SK-N-SH treated with all-trans-retinoic acid at 6 μM for 48 hours (cell line): ENCODE measurements at regions not wholly inside any gene's neighbourhood (a gene's known extent, or its start where the extent isn't known, plus 50 kb on each side); places are given as distances from the start of the nearest gene placed in this dataset.

Experiments used
- CREB5 ChIP-seq: fragments of 250-450 bp; sonication (Bioruptor Pico); IDR thresholded peaks from 2 replicates; pipeline ENCODE4 v1.5.1; 2020; ENCODE audit warnings: low read depth, mild to moderate bottlenecking, moderate library complexity
- ESRRG ChIP-seq: fragments of 250-450 bp; sonication (Bioruptor Pico); IDR thresholded peaks from 2 replicates; pipeline ENCODE4 v1.6.1; 2021; ENCODE audit warnings: mild to moderate bottlenecking
- ISL1 ChIP-seq: fragments of 250-450 bp; sonication (Bioruptor Pico); IDR thresholded peaks from 2 replicates; pipeline ENCODE4 v2.1.2; 2022; ENCODE audit warnings: mild to moderate bottlenecking, moderate library complexity
- PATZ1 ChIP-seq: fragments of 250-450 bp; sonication (Bioruptor Pico); IDR thresholded peaks from 2 replicates; pipeline ENCODE4 v1.8.0; 2020; ENCODE audit warnings: mild to moderate bottlenecking, moderate library complexity, borderline replicate concordance
- RARB ChIP-seq: fragments of 250-450 bp; sonication (Bioruptor Pico); IDR thresholded peaks from 2 replicates; pipeline ENCODE4 v1.8.0; 2021; ENCODE audit warnings: mild to moderate bottlenecking, moderate library complexity
- TCF4 ChIP-seq: fragments of 250-450 bp; sonication (Bioruptor Pico); IDR thresholded peaks from 2 replicates; pipeline ENCODE4 v1.8.0; 2021; ENCODE audit warnings: mild to moderate bottlenecking, moderate library complexity, borderline replicate concordance
- TOX ChIP-seq: fragments of 250-450 bp; sonication (Bioruptor Pico); IDR thresholded peaks from 2 replicates; pipeline ENCODE4 v1.8.0; 2021; ENCODE audit warnings: mild to moderate bottlenecking, moderate library complexity, borderline replicate concordance
- TSHZ2 ChIP-seq: fragments of 250-450 bp; sonication (Bioruptor Pico); IDR thresholded peaks from 2 replicates; pipeline ENCODE4 v1.5.0; 2020; ENCODE audit warnings: mild to moderate bottlenecking, moderate library complexity
- ZC3H10 ChIP-seq: fragments of 250-450 bp; sonication (Bioruptor Pico); IDR thresholded peaks from 2 replicates; pipeline ENCODE4 v1.5.1; 2021; ENCODE audit warnings: mild to moderate bottlenecking, moderate library complexity
- ZNF70 ChIP-seq: fragments of 450-650 bp; formaldehyde crosslinking; IDR thresholded peaks from 2 replicates; pipeline ENCODE4 v1.5.0; 2020; ENCODE audit warnings: mild to moderate bottlenecking, moderate library complexity

GRCh38 chr15:31444844-31445243 is 118.2 kb downstream of the KLF13 start:
- TF ChIP-seq ISL1 (CRISPR knock-in tag) (no peak), PATZ1 (CRISPR knock-in tag) (no peak), ZC3H10 (no peak), ESRRG (CRISPR knock-in tag) (no peak), TCF4 (CRISPR knock-in tag) (no peak), CREB5 (CRISPR knock-in tag) (no peak), TSHZ2 (CRISPR knock-in tag) (no peak), ZNF70 (no peak), RARB (CRISPR knock-in tag) (no peak), TOX (CRISPR knock-in tag) (no peak)
